H9 (cell line): ENCODE measurements at regions not wholly inside any gene's neighbourhood (a gene's known extent, or its start where the extent isn't known, plus 50 kb on each side); places are given as distances from the start of the nearest gene placed in this dataset.

Experiments used
- DNase-seq: peaks from one replicate; pipeline ENCODE4 v3.0.0-alpha.2; 2017
- H2AFZ ChIP-seq: one replicate; pipeline ENCODE4 v1.6.1; 2013; ENCODE audit warnings: mild to moderate bottlenecking, low read length, control low read depth, moderate library complexity
- H2AK5ac ChIP-seq: 2 replicates; pipeline ENCODE4 v1.6.1; 2013; ENCODE audit warnings: low read length, control low read depth, mixed read lengths; ENCODE audit not compliant: insufficient read length
- H2BK120ac ChIP-seq: one replicate; pipeline ENCODE4 v1.6.1; 2013; ENCODE audit warnings: low read depth, mild to moderate bottlenecking, low read length, control low read depth, inconsistent platforms; ENCODE audit not compliant: poor library complexity, severe bottlenecking
- H2BK12ac ChIP-seq: 2 replicates; pipeline ENCODE4 v1.6.1; 2013; ENCODE audit warnings: low read length, control low read depth, mixed read lengths, low read depth; ENCODE audit not compliant: insufficient read length
- H2BK15ac ChIP-seq: 2 replicates; pipeline ENCODE4 v1.6.1; 2013; ENCODE audit warnings: low read depth, low read length, control low read depth
- H2BK20ac ChIP-seq: one replicate; pipeline ENCODE4 v1.6.1; 2013; ENCODE audit warnings: low read depth, mild to moderate bottlenecking, low read length, control low read depth, inconsistent platforms; ENCODE audit not compliant: poor library complexity, severe bottlenecking
- H2BK5ac ChIP-seq: 2 replicates; pipeline ENCODE4 v1.6.1; 2013; ENCODE audit warnings: low read length, control low read depth, mixed read lengths; ENCODE audit not compliant: insufficient read length
- H3K14ac ChIP-seq: 2 replicates; pipeline ENCODE4 v1.6.1; 2013; ENCODE audit warnings: low read length, control low read depth; ENCODE audit not compliant: insufficient read depth
- H3K18ac ChIP-seq: 2 replicates; pipeline ENCODE4 v1.6.1; 2013; ENCODE audit warnings: low read depth, mild to moderate bottlenecking, mixed read lengths, low read length, control low read depth; ENCODE audit not compliant: insufficient read length
- H3K23ac ChIP-seq: 2 replicates; pipeline ENCODE4 v1.6.1; 2013; ENCODE audit warnings: low read length, control low read depth, mixed read lengths, low read depth; ENCODE audit not compliant: insufficient read length
- H3K23me2 ChIP-seq: 2 replicates; pipeline ENCODE4 v1.6.1; 2013; ENCODE audit warnings: low read depth, mild to moderate bottlenecking, mixed read lengths, low read length, control low read depth; ENCODE audit not compliant: insufficient read length, poor library complexity, severe bottlenecking
- H3K27ac ChIP-seq: 2 replicates; pipeline ENCODE4 v1.5.1; 2013; ENCODE audit warnings: low read length, control low read depth, mixed read lengths, low read depth; ENCODE audit not compliant: insufficient read length
- H3K27me3 ChIP-seq: 2 replicates; pipeline ENCODE4 v1.6.1; 2013; ENCODE audit warnings: low read length, control low read depth, inconsistent platforms; ENCODE audit not compliant: insufficient read depth
- H3K4ac ChIP-seq: 2 replicates; pipeline ENCODE4 v1.6.1; 2013; ENCODE audit warnings: low read depth, mild to moderate bottlenecking, control low read depth, inconsistent platforms, low read length, moderate library complexity
- H3K4me1 ChIP-seq: 2 replicates; pipeline ENCODE4 v1.6.1; 2013; ENCODE audit warnings: low read length, control low read depth, inconsistent platforms; ENCODE audit not compliant: insufficient read depth
- H3K4me2 ChIP-seq: 2 replicates; pipeline ENCODE4 v1.6.1; 2013; ENCODE audit warnings: low read length, control low read depth, mixed read lengths; ENCODE audit not compliant: insufficient read length, insufficient read depth
- H3K56ac ChIP-seq: 2 replicates; pipeline ENCODE4 v1.6.1; 2013; ENCODE audit warnings: low read depth, mild to moderate bottlenecking, mixed read lengths, low read length, control low read depth; ENCODE audit not compliant: insufficient read length
- H3K79me1 ChIP-seq: 2 replicates; pipeline ENCODE4 v1.6.1; 2013; ENCODE audit warnings: low read depth, mild to moderate bottlenecking, moderate library complexity, low read length, control low read depth, inconsistent platforms; ENCODE audit not compliant: insufficient read depth, poor library complexity, severe bottlenecking
- H3K79me2 ChIP-seq: 2 replicates; pipeline ENCODE4 v1.6.1; 2013; ENCODE audit warnings: low read length, control low read depth, inconsistent platforms; ENCODE audit not compliant: insufficient read depth
- H3K9ac ChIP-seq: 2 replicates; pipeline ENCODE4 v1.6.1; 2013; ENCODE audit warnings: low read length, control low read depth, mixed read lengths; ENCODE audit not compliant: insufficient read length; ENCODE audit errors: extremely low read depth
- H3K9me3 ChIP-seq: one replicate; pipeline ENCODE4 v1.6.1; 2013; ENCODE audit warnings: low read depth, low read length, inconsistent platforms; ENCODE audit not compliant: control insufficient read depth
- H3T11ph ChIP-seq: one replicate; pipeline ENCODE4 v1.6.1; 2013; ENCODE audit warnings: mild to moderate bottlenecking, low read length, control low read depth, inconsistent platforms
- H4K20me1 ChIP-seq: one replicate; pipeline ENCODE4 v1.6.1; 2013; ENCODE audit not compliant: control insufficient read depth, insufficient read length, insufficient read depth
- H4K5ac ChIP-seq: 2 replicates; pipeline ENCODE4 v1.6.1; 2013; ENCODE audit warnings: low read depth, mild to moderate bottlenecking, mixed read lengths, low read length, control low read depth; ENCODE audit not compliant: insufficient read length
- H4K8ac ChIP-seq: replicated peaks from 2 replicates; pipeline ENCODE4 v1.6.1; 2013; ENCODE audit warnings: low read length, control low read depth, mixed read lengths, low read depth; ENCODE audit not compliant: insufficient read length
- H4K91ac ChIP-seq: 2 replicates; pipeline ENCODE4 v1.6.1; 2013; ENCODE audit warnings: low read depth, mild to moderate bottlenecking, moderate library complexity, mixed read lengths, low read length, control low read depth; ENCODE audit not compliant: insufficient read length
- H3K27ac Mint-ChIP-seq, 3 experiments: 2 replicates in 2 of 3; 3 replicates in 1 of 3; pipeline ENCODE4 v1.8.0; 2020 to 2021; ENCODE audit warnings: mixed read lengths in 3 of 3, mild to moderate bottlenecking in 1 of 3, moderate library complexity in 1 of 3
- H3K27me3 Mint-ChIP-seq: 2 replicates; pipeline ENCODE4 v1.8.0; 2021; ENCODE audit warnings: low read depth, mild to moderate bottlenecking, moderate library complexity, mixed read lengths
- H3K36me3 Mint-ChIP-seq, 3 experiments: 2 replicates in 2 of 3; 3 replicates in 1 of 3; pipeline ENCODE4 v1.8.0; 2020 to 2021; ENCODE audit warnings: low read depth in 3 of 3, mixed read lengths in 3 of 3; ENCODE audit not compliant: insufficient read depth in 1 of 3
- H3K4me1 Mint-ChIP-seq, 2 experiments: 2 replicates each; pipeline ENCODE4 v1.8.0; 2020; ENCODE audit warnings: mixed read lengths in 2 of 2
- H3K4me3 Mint-ChIP-seq, 2 experiments: 2 replicates in 1 of 2; 3 replicates in 1 of 2; pipeline ENCODE4 v1.8.0; 2020 to 2021; ENCODE audit warnings: mild to moderate bottlenecking in 2 of 2, mixed read lengths in 2 of 2, moderate library complexity in 1 of 2
- H3K9me3 Mint-ChIP-seq, 2 experiments: 2 replicates in 1 of 2; 3 replicates in 1 of 2; pipeline ENCODE4 v1.8.0; 2020; ENCODE audit warnings: mild to moderate bottlenecking in 2 of 2, mixed read lengths in 2 of 2, moderate library complexity in 1 of 2
- CTCF ChIP-seq: fragments of 200-600 bp; sonication (generic); conservative IDR thresholded peaks from 3 replicates; pipeline ENCODE4 v1.8.0; 2021; ENCODE audit warnings: antibody characterized with exemption, mild to moderate bottlenecking
- WGBS: extraction: QIAGEN DNeasy Blood & Tissue Kit; methylation state at CpG from one replicate; pipeline ENCODE4 v1.1.7; 2013; ENCODE audit warnings: missing lambda C conversion rate, low lambda C conversion rate, mixed read lengths; ENCODE audit not compliant: insufficient read length; ENCODE audit errors: extremely low coverage; 5-methylcytosine and 5-hydroxymethylcytosine counted together

DNA sequence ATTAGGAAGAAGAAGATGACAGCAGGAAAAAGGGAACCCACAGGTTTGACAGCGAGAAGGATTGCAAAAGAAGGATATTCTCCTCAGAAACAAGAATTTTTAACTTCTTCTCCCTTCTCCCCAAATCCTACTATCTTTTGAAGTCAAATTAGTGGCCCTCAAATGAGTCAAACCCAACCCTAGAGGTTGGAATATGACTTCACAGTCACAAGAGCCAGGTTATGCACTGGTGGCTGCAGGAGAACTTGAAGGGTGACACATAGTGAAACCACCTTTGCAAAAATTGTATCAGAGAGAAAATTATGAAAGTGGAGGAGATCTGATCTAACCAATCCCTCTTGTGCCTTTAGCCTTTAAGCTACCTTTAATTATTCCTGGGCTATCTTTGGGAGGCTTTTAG, 386.2 kb upstream of the CCDC196 start:
- Mint-ChIP-seq H3K27ac (no peak overlapping the region), H3K4me3 (no peak overlapping the region), H3K4me1 (peaks cover 24 to 25% of the 10 kb centered on the region in 2 experiments), H3K36me3 (peaks cover 0 to 5% (median 0%) of the 10 kb centered on the region in 3 experiments; a peak in 1 of 7 replicates), H3K9me3 (peaks cover 0 to 2% of the 10 kb centered on the region in 2 experiments; a peak in 1 of 5 replicates), H3K27me3 (peaks cover 1% of the 10 kb centered on the region; the same call in 1 of the 2 replicates)
- Histone ChIP-seq H2BK120ac (no peak overlapping the region), H2BK20ac (no peak overlapping the region), H2AFZ (no peak overlapping the region), H3K79me2 (no peaks in the 10 kb centered on the region), H2BK12ac (no peak overlapping the region), H4K8ac (no peak overlapping the region), H3K56ac (no peak overlapping the region), H3K18ac (no peak overlapping the region), H3K4ac (no peak overlapping the region), H3K23me2 (no peaks in the 10 kb centered on the region), H4K5ac (no peak overlapping the region), H3K79me1 (no peaks in the 10 kb centered on the region), H3K9ac (no peak overlapping the region), H3K4me1 (peaks cover 3% of the 10 kb centered on the region; the same call in 1 of the 2 replicates), H3K27me3 (no peaks in the 10 kb centered on the region), H2AK5ac (no peak overlapping the region), H3K4me2 (no peak overlapping the region), H4K91ac (no peak overlapping the region), H3T11ph (no peak overlapping the region), H3K23ac (no peak overlapping the region), H2BK5ac (no peak overlapping the region), H3K14ac (no peak overlapping the region), H2BK15ac (no peak overlapping the region), H3K9me3 (no peaks in the 10 kb centered on the region), H4K20me1 (no peaks in the 10 kb centered on the region), H3K27ac (no peak overlapping the region)
- WGBS = no CpG with 5 or more reads among the region's 1 CpG
- TF ChIP-seq CTCF = no peak
- DNase-seq = no peak
